B cell (primary cell): ENCODE measurements at regions not wholly inside any gene's neighbourhood (a gene's known extent, or its start where the extent isn't known, plus 50 kb on each side); places are given as distances from the start of the nearest gene placed in this dataset.

Experiments used
- EZH2 ChIP-seq: IDR thresholded peaks from 2 replicates; pipeline ENCODE4 v1.6.1; 2012; ENCODE audit warnings: borderline replicate concordance, low read depth, mild to moderate bottlenecking, moderate library complexity, low read length; ENCODE audit not compliant: insufficient read depth, poor library complexity, severe bottlenecking
- TF ChIP-seq, protein P1 (sequence below): fragments of 200-600 bp; IDR thresholded peaks from one replicate; pipeline ENCODE4 v1.8.0; 2022; ENCODE audit warnings: antibody characterized with exemption, mild to moderate bottlenecking

DNA sequence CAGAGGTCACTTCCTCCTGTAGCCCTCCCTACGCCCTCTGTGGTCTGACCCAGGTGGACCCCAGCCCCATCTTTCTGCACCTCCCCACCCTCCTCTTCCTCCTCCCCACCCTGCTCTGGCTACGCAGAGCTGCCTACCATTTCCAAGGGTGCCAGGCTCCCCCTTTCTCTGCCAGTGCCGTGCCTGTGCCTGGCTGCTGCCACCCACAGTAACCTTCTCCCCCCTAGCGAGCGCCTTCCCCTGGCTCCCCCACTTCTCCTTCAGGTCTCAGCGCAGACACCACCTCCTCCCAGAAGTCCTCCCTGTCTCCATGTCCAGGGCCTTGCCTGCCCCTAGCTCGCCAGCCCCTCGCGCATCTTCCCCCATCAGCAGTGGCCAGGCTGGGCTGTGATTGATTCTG is 471.5 kb downstream of the PTPRU start:
- TF ChIP-seq, protein P1, sequence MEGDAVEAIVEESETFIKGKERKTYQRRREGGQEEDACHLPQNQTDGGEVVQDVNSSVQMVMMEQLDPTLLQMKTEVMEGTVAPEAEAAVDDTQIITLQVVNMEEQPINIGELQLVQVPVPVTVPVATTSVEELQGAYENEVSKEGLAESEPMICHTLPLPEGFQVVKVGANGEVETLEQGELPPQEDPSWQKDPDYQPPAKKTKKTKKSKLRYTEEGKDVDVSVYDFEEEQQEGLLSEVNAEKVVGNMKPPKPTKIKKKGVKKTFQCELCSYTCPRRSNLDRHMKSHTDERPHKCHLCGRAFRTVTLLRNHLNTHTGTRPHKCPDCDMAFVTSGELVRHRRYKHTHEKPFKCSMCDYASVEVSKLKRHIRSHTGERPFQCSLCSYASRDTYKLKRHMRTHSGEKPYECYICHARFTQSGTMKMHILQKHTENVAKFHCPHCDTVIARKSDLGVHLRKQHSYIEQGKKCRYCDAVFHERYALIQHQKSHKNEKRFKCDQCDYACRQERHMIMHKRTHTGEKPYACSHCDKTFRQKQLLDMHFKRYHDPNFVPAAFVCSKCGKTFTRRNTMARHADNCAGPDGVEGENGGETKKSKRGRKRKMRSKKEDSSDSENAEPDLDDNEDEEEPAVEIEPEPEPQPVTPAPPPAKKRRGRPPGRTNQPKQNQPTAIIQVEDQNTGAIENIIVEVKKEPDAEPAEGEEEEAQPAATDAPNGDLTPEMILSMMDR: no peak
- TF ChIP-seq EZH2: no peak
